ENCODE measurements at regions not wholly inside any gene's neighbourhood (a gene's known extent, or its start where the extent isn't known, plus 50 kb on each side); places are given as distances from the start of the nearest gene placed in this dataset.
"Not testable (repeated sequence)": the region's sequence is repeated elsewhere in the genome, so short reads cannot be mapped to it uniquely, and the experiment has no call there.

- Mint-ChIP-seq H3K36me3 (ENCODE audit: low read depth) (no peaks in the 10 kb centered on the region), H3K4me3 (peak overlapping the region; percentile 19), H3K4me1 (ENCODE audit: low read depth) (no peaks in the 10 kb centered on the region), H3K27me3 (ENCODE audit: insufficient read depth) (peaks cover 52% of the 10 kb centered on the region), H3K9me3 (no peaks in the 10 kb centered on the region), H3K27ac (no peak overlapping the region)
- intact Hi-C loops (cut with micrococcal nuclease), result loop anchor here (10.0 kb wide), 1 partner anchor 1488 kb away; no protein-coding TSS in a partner anchor
- DNase-seq (ENCODE audit: low spot score), result no peak
These were observed 1639.4 kb upstream of the C9orf72 start for GRCh38 chr9:29212397-29213387.

GRCh38 chr9:29213417-29214153, 1640.3 kb upstream of the C9orf72 start, which contains the start of gene LINGO2:
Gene LINGO2 (minus strand): TSS chr9:29213601.
- Mint-ChIP-seq H3K4me1 (ENCODE audit: low read depth) (no peaks in the 10 kb centered on the region), H3K36me3 (ENCODE audit: low read depth) (no peaks in the 10 kb centered on the region), H3K9me3 (no peaks in the 10 kb centered on the region), H3K27ac (peak within 1 kb of the TSS; percentile 55), H3K27me3 (ENCODE audit: insufficient read depth) (peaks cover 52% of the 10 kb centered on the region), H3K4me3 (peak within 1 kb of the TSS; percentile 19)
- intact Hi-C loops (cut with micrococcal nuclease), result loop anchor here (10.0 kb wide), 1 partner anchor 1489 kb away; no protein-coding TSS in a partner anchor
- DNase-seq (ENCODE audit: low spot score), result no peak

GRCh38 chr9:29214154-29214689, 1640.9 kb upstream of the C9orf72 start:
- intact Hi-C loops (cut with micrococcal nuclease), result loop anchor here (10.0 kb wide), 1 partner anchor 1489 kb away; no protein-coding TSS in a partner anchor
- H3K9me3 Mint-ChIP-seq, result no peaks in the 10 kb centered on the region
- H3K27me3 Mint-ChIP-seq (ENCODE audit: insufficient read depth), result peaks cover 52% of the 10 kb centered on the region
- H3K4me1 Mint-ChIP-seq (ENCODE audit: low read depth), result no peaks in the 10 kb centered on the region
- no peaks in the 10 kb centered on the region for H3K36me3 Mint-ChIP-seq (ENCODE audit: low read depth)
- H3K27ac Mint-ChIP-seq, result peak overlapping the region; percentile 55
- H3K4me3 Mint-ChIP-seq, result no peak overlapping the region
- DNase-seq (ENCODE audit: low spot score), result no peak

GRCh38 chr9:29214690-29215253, 1641.5 kb upstream of the C9orf72 start:
- DNase-seq (ENCODE audit: low spot score), result no peak
- Mint-ChIP-seq H3K9me3 (no peaks in the 10 kb centered on the region), H3K4me1 (ENCODE audit: low read depth) (no peaks in the 10 kb centered on the region), H3K27me3 (ENCODE audit: insufficient read depth) (peaks cover 52% of the 10 kb centered on the region), H3K4me3 (no peak overlapping the region), H3K27ac (peak overlapping the region; percentile 55), H3K36me3 (ENCODE audit: low read depth) (no peaks in the 10 kb centered on the region)
- intact Hi-C loops (cut with micrococcal nuclease), result loop anchor here (10.0 kb wide), 1 partner anchor 1490 kb away; no protein-coding TSS in a partner anchor

GRCh38 chr9:29217966-29218365, 1644.7 kb upstream of the C9orf72 start:
- Mint-ChIP-seq H3K27me3 (ENCODE audit: insufficient read depth) (peaks cover 33% of the 10 kb centered on the region), H3K27ac (no peak overlapping the region), H3K36me3 (ENCODE audit: low read depth) (no peaks in the 10 kb centered on the region), H3K9me3 (no peaks in the 10 kb centered on the region), H3K4me3 (no peak overlapping the region), H3K4me1 (ENCODE audit: low read depth) (no peaks in the 10 kb centered on the region)
- intact Hi-C loops (cut with micrococcal nuclease), result loop anchor here (10.0 kb wide), 1 partner anchor 1493 kb away; no protein-coding TSS in a partner anchor
- no peak for DNase-seq (ENCODE audit: low spot score)

- Mint-ChIP-seq H3K36me3 (ENCODE audit: low read depth) (no peaks in the 10 kb centered on the region), H3K4me3 (no peak overlapping the region)
These were observed 1647.4 kb upstream of the C9orf72 start for GRCh38 chr9:29220596-29221251.

GRCh38 chr9:29228558-29228957, 1655.3 kb upstream of the C9orf72 start:
- Mint-ChIP-seq H3K27ac (no peak overlapping the region), H3K4me3 (no peak overlapping the region), H3K36me3 (ENCODE audit: low read depth) (no peaks in the 10 kb centered on the region), H3K27me3 (ENCODE audit: insufficient read depth) (no peaks in the 10 kb centered on the region), H3K4me1 (ENCODE audit: low read depth) (no peaks in the 10 kb centered on the region), H3K9me3 (no peaks in the 10 kb centered on the region)
- intact Hi-C loops (cut with micrococcal nuclease), result no loop called here
- no peak for DNase-seq (ENCODE audit: low spot score)

More at GRCh38 chr9:29220596-29221251, 1647.4 kb upstream of the C9orf72 start:
- H3K27me3 Mint-ChIP-seq (ENCODE audit: insufficient read depth), result peaks cover 10% of the 10 kb centered on the region
- no peaks in the 10 kb centered on the region for H3K9me3 Mint-ChIP-seq
- no peaks in the 10 kb centered on the region for H3K4me1 Mint-ChIP-seq (ENCODE audit: low read depth)
- intact Hi-C loops (cut with micrococcal nuclease), result no loop called here
- no peak overlapping the region for H3K27ac Mint-ChIP-seq
- DNase-seq (ENCODE audit: low spot score), result no peak

- no peaks in the 10 kb centered on the region for H3K36me3 Mint-ChIP-seq (ENCODE audit: low read depth)
- H3K27ac Mint-ChIP-seq, result no peak overlapping the region
- H3K27me3 Mint-ChIP-seq (ENCODE audit: insufficient read depth), result no peaks in the 10 kb centered on the region
- no peaks in the 10 kb centered on the region for H3K4me1 Mint-ChIP-seq (ENCODE audit: low read depth)
- intact Hi-C loops (cut with micrococcal nuclease), result no loop called here
- H3K4me3 Mint-ChIP-seq, result no peak overlapping the region
- DNase-seq (ENCODE audit: low spot score), result no peak
- no peaks in the 10 kb centered on the region for H3K9me3 Mint-ChIP-seq
These were observed 1657.7 kb upstream of the C9orf72 start for GRCh38 chr9:29230931-29231330.

GRCh38 chr9:29233193-29233592, 1659.9 kb upstream of the C9orf72 start:
- Mint-ChIP-seq H3K9me3 (no peaks in the 10 kb centered on the region), H3K4me1 (ENCODE audit: low read depth) (no peaks in the 10 kb centered on the region), H3K4me3 (no peak overlapping the region), H3K27me3 (ENCODE audit: insufficient read depth) (no peaks in the 10 kb centered on the region), H3K36me3 (ENCODE audit: low read depth) (no peaks in the 10 kb centered on the region), H3K27ac (no peak overlapping the region)
- DNase-seq (ENCODE audit: low spot score), result no peak
- intact Hi-C loops (cut with micrococcal nuclease), result no loop called here

GRCh38 chr9:29241320-29241719, 1668.0 kb upstream of the C9orf72 start:
- Mint-ChIP-seq H3K4me3 (no peak overlapping the region), H3K9me3 (no peaks in the 10 kb centered on the region)

GRCh38 chr9:29245351-29245750, 1672.1 kb upstream of the C9orf72 start:
- no peaks in the 10 kb centered on the region for H3K27me3 Mint-ChIP-seq (ENCODE audit: insufficient read depth)
- no peak overlapping the region for H3K27ac Mint-ChIP-seq
- H3K4me1 Mint-ChIP-seq (ENCODE audit: low read depth), result no peaks in the 10 kb centered on the region
- no peak overlapping the region for H3K4me3 Mint-ChIP-seq
- intact Hi-C loops (cut with micrococcal nuclease), result no loop called here
- H3K36me3 Mint-ChIP-seq (ENCODE audit: low read depth), result no peaks in the 10 kb centered on the region
- DNase-seq (ENCODE audit: low spot score), result no peak
- H3K9me3 Mint-ChIP-seq, result no peaks in the 10 kb centered on the region

More at GRCh38 chr9:29241320-29241719, 1668.0 kb upstream of the C9orf72 start:
- Mint-ChIP-seq H3K4me1 (ENCODE audit: low read depth) (no peaks in the 10 kb centered on the region), H3K36me3 (ENCODE audit: low read depth) (no peaks in the 10 kb centered on the region), H3K27me3 (ENCODE audit: insufficient read depth) (no peaks in the 10 kb centered on the region), H3K27ac (no peak overlapping the region)
- DNase-seq (ENCODE audit: low spot score), result no peak
- intact Hi-C loops (cut with micrococcal nuclease), result no loop called here

GRCh38 chr9:29270400-29270799, 1697.1 kb upstream of the C9orf72 start:
- H3K4me3 Mint-ChIP-seq; intact Hi-C loops (cut with micrococcal nuclease); H3K27ac Mint-ChIP-seq; H3K36me3 Mint-ChIP-seq (ENCODE audit: low read depth); H3K4me1 Mint-ChIP-seq (ENCODE audit: low read depth); H3K9me3 Mint-ChIP-seq; H3K27me3 Mint-ChIP-seq (ENCODE audit: insufficient read depth); DNase-seq (ENCODE audit: low spot score): not testable (repeated sequence)
